Upper lobe of left lung (tissue), 4 donors: ENCODE measurements at regions not wholly inside any gene's neighbourhood (a gene's known extent, or its start where the extent isn't known, plus 50 kb on each side); places are given as distances from the start of the nearest gene placed in this dataset.

Experiments
- EP300 ChIP-seq, 4 donors: sonication (generic); formaldehyde crosslinking; IDR thresholded peaks; one replicate each; pipeline ENCODE4 v1.5.1; 2017; ENCODE audit warnings: antibody characterized with exemption in 4 of 4, control low read depth in 2 of 4
- POLR2A ChIP-seq, 4 donors: fragments of 450-650 bp; IDR thresholded peaks; one replicate each; pipeline ENCODE4 v1.5.1; 2016 to 2017; ENCODE audit warnings: antibody characterized with exemption in 4 of 4, mild to moderate bottlenecking in 2 of 4
- POLR2AphosphoS5 ChIP-seq, 2 donors: sonication (generic); formaldehyde crosslinking; IDR thresholded peaks; one replicate each; pipeline ENCODE4 v1.5.1; 2017; ENCODE audit warnings: antibody characterized with exemption in 2 of 2
- TF ChIP-seq, protein P1 (sequence below), 6 experiments: fragments of 450-650 bp in 4 of 6; fragments of 200-600 bp in 2 of 6; sonication (generic) in 2 of 6; IDR thresholded peaks; one replicate each; pipeline ENCODE4 v1.5.1; 2016 to 2019; ENCODE audit warnings: antibody characterized with exemption in 6 of 6

DNA sequence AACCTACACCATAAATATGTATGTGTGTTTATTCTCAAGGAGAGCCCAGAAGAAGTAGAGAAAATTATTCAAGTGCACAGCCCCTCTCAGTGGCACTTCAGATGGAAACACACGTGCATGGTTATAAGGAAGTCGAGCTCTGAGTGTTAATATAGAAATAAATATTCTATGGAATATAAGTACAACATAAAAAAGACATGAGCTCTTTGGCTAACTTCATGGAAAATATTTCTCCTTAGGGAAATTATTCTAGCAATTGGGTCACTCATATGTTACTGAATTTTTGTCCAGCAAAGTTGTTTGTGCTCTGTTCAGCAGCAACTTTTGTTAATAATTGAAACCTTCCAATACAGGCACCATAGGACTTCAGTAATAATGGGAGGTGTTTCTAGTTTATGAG is 939.0 kb downstream of the LRFN5 start:
- TF ChIP-seq POLR2A (IDR thresholded peaks at IDR 0.05) = no peak
- TF ChIP-seq, protein P1, sequence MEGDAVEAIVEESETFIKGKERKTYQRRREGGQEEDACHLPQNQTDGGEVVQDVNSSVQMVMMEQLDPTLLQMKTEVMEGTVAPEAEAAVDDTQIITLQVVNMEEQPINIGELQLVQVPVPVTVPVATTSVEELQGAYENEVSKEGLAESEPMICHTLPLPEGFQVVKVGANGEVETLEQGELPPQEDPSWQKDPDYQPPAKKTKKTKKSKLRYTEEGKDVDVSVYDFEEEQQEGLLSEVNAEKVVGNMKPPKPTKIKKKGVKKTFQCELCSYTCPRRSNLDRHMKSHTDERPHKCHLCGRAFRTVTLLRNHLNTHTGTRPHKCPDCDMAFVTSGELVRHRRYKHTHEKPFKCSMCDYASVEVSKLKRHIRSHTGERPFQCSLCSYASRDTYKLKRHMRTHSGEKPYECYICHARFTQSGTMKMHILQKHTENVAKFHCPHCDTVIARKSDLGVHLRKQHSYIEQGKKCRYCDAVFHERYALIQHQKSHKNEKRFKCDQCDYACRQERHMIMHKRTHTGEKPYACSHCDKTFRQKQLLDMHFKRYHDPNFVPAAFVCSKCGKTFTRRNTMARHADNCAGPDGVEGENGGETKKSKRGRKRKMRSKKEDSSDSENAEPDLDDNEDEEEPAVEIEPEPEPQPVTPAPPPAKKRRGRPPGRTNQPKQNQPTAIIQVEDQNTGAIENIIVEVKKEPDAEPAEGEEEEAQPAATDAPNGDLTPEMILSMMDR (IDR thresholded peaks at IDR 0.05) = no peak
- TF ChIP-seq EP300 (IDR thresholded peaks at IDR 0.05) = no peak
- TF ChIP-seq POLR2AphosphoS5 (IDR thresholded peaks at IDR 0.05) = no peak
